Osteoblast (primary cell): ENCODE measurements at regions not wholly inside any gene's neighbourhood (a gene's known extent, or its start where the extent isn't known, plus 50 kb on each side); places are given as distances from the start of the nearest gene placed in this dataset.

Experiments
- DNase-seq: peaks from one replicate; pipeline ENCODE4 v3.0.0; 2011; ENCODE audit warnings: low spot score, mixed read lengths; ENCODE audit not compliant: insufficient read length; ENCODE audit errors: missing footprints
- H2AFZ ChIP-seq: 2 replicates; pipeline ENCODE4 v1.6.0; 2011; ENCODE audit warnings: mild to moderate bottlenecking, low read length
- H3K27ac ChIP-seq: 2 replicates; pipeline ENCODE4 v1.5.1; 2011; ENCODE audit warnings: mild to moderate bottlenecking, low read depth, low read length, moderate library complexity
- H3K27me3 ChIP-seq: 2 replicates; pipeline ENCODE4 v1.6.0; 2012; ENCODE audit warnings: mild to moderate bottlenecking, control low read depth, inconsistent platforms, low read length, moderate library complexity; ENCODE audit not compliant: insufficient read depth
- H3K36me3 ChIP-seq: 2 replicates; pipeline ENCODE4 v1.5.1; 2011; ENCODE audit warnings: mild to moderate bottlenecking, low read length, control low read depth, moderate library complexity; ENCODE audit not compliant: insufficient read depth
- H3K4me1 ChIP-seq: 2 replicates; pipeline ENCODE4 v1.5.1; 2011; ENCODE audit warnings: mild to moderate bottlenecking, low read length, control low read depth, moderate library complexity; ENCODE audit not compliant: insufficient read depth
- H3K4me2 ChIP-seq: 2 replicates; pipeline ENCODE4 v1.6.0; 2011; ENCODE audit warnings: mild to moderate bottlenecking, low read length; ENCODE audit not compliant: insufficient read depth
- H3K4me3 ChIP-seq: fragments of 200-600 bp; sonication (generic); 3 replicates; pipeline ENCODE4 v1.5.1; 2012; ENCODE audit warnings: mild to moderate bottlenecking, low read length, inconsistent platforms; ENCODE audit not compliant: insufficient read depth
- H3K79me2 ChIP-seq: 2 replicates; pipeline ENCODE4 v1.6.0; 2012; ENCODE audit warnings: mild to moderate bottlenecking, low read length, control low read depth, inconsistent platforms; ENCODE audit not compliant: insufficient read depth
- H3K9me3 ChIP-seq: 2 replicates; pipeline ENCODE4 v1.5.1; 2011; ENCODE audit warnings: low read depth, low read length, control low read depth
- H4K20me1 ChIP-seq: 2 replicates; pipeline ENCODE4 v1.6.0; 2012; ENCODE audit warnings: mild to moderate bottlenecking, low read length, control low read depth; ENCODE audit not compliant: insufficient read depth
- CTCF ChIP-seq: IDR thresholded peaks from 2 replicates; pipeline ENCODE4 v1.5.1; 2011; ENCODE audit warnings: mild to moderate bottlenecking, low read depth, low read length, moderate library complexity; ENCODE audit errors: extremely low read depth

GRCh38 chr12:43120150-43120549, 431.9 kb downstream of the ADAMTS20 start:
- Histone ChIP-seq H3K4me3 (no peak overlapping the region), H3K4me1 (no peaks in the 10 kb centered on the region), H4K20me1 (no peaks in the 10 kb centered on the region), H3K27ac (no peak overlapping the region), H3K36me3 (no peaks in the 10 kb centered on the region), H3K4me2 (no peak overlapping the region), H3K79me2 (no peaks in the 10 kb centered on the region), H3K27me3 (peaks cover 2% of the 10 kb centered on the region), H3K9me3 (no peaks in the 10 kb centered on the region), H2AFZ (no peak overlapping the region)
- DNase-seq = no peak
- no peak for TF ChIP-seq CTCF

- Histone ChIP-seq H3K27me3 (peaks cover 2% of the 10 kb centered on the region), H3K36me3 (no peaks in the 10 kb centered on the region), H3K4me3 (no peak overlapping the region), H3K79me2 (no peaks in the 10 kb centered on the region), H3K9me3 (no peaks in the 10 kb centered on the region), H4K20me1 (no peaks in the 10 kb centered on the region), H3K4me1 (no peaks in the 10 kb centered on the region), H3K27ac (no peak overlapping the region), H3K4me2 (no peak overlapping the region), H2AFZ (no peak overlapping the region)
- no peak for TF ChIP-seq CTCF
- no peak for DNase-seq
These were observed 433.1 kb downstream of the ADAMTS20 start for GRCh38 chr12:43118881-43119280.

- H3K4me1 ChIP-seq = no peaks in the 10 kb centered on the region
- H3K4me3 ChIP-seq = no peak overlapping the region
- H3K36me3 ChIP-seq = no peaks in the 10 kb centered on the region
- H4K20me1 ChIP-seq = no peaks in the 10 kb centered on the region
- H3K4me2 ChIP-seq = no peak overlapping the region
- H3K27me3 ChIP-seq = peaks cover 2% of the 10 kb centered on the region
- H3K9me3 ChIP-seq = no peaks in the 10 kb centered on the region
- DNase-seq = no peak
- no peak overlapping the region for H3K27ac ChIP-seq
- no peak for TF ChIP-seq CTCF
- H2AFZ ChIP-seq = no peak overlapping the region
- no peaks in the 10 kb centered on the region for H3K79me2 ChIP-seq
These were observed 433.8 kb downstream of the ADAMTS20 start for GRCh38 chr12:43118234-43118633.

GRCh38 chr12:43117226-43117930, 434.6 kb downstream of the ADAMTS20 start:
- H3K4me2 ChIP-seq = no peak overlapping the region
- no peaks in the 10 kb centered on the region for H3K36me3 ChIP-seq
- H3K27me3 ChIP-seq = no peaks in the 10 kb centered on the region
- no peak for DNase-seq
- H3K4me3 ChIP-seq = no peak overlapping the region
- H3K9me3 ChIP-seq = no peaks in the 10 kb centered on the region
- no peak overlapping the region for H3K27ac ChIP-seq
- H3K79me2 ChIP-seq = no peaks in the 10 kb centered on the region
- no peak for TF ChIP-seq CTCF
- no peak overlapping the region for H2AFZ ChIP-seq
- no peaks in the 10 kb centered on the region for H3K4me1 ChIP-seq
- H4K20me1 ChIP-seq = no peaks in the 10 kb centered on the region
